ENCODE measurements at regions not wholly inside any gene's neighbourhood (a gene's known extent, or its start where the extent isn't known, plus 50 kb on each side); places are given as distances from the start of the nearest gene placed in this dataset.

DNA sequence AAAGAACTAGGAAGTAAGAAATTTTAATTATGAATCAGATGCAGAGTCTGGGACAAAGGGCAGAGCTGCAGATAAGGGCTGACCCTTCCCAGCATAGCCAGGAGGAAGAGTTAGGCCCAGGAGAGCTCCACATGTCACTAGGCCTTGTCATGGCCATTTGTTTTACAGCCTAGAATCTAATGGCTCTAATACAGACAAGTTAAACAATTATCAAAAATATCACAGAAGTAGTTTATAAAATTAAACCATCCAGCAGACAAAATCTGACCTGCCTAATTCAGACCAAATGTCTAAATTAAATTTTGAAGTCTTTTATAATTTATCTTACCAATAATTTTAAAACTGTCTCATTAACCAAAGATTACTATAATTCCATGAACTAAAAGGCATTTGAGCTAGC is 1369.5 kb downstream of the CDH11 start:
- Histone ChIP-seq H3K27ac (ENCODE audit: low read depth, low read length) (no peak overlapping the region), H4K20me1 (ENCODE audit: insufficient read depth, low read length) (no peaks in the 10 kb centered on the region), H3K79me2 (ENCODE audit: insufficient read depth, low read length) (no peaks in the 10 kb centered on the region), H3K36me3 (ENCODE audit: insufficient read depth, low read length) (no peaks in the 10 kb centered on the region), H3K4me1 (ENCODE audit: insufficient read depth, low read length) (no peaks in the 10 kb centered on the region), H3K9me3 (ENCODE audit: low read depth, low read length) (no peaks in the 10 kb centered on the region), H3K4me2 (ENCODE audit: insufficient read depth, low read length) (no peak overlapping the region), H3K4me3 (ENCODE audit: insufficient read depth, low read length) (no peak overlapping the region), H3K27me3 (ENCODE audit: insufficient read depth, low read length) (no peaks in the 10 kb centered on the region), H2AFZ (ENCODE audit: low read length) (no peak overlapping the region)
- TF ChIP-seq, protein P1, sequence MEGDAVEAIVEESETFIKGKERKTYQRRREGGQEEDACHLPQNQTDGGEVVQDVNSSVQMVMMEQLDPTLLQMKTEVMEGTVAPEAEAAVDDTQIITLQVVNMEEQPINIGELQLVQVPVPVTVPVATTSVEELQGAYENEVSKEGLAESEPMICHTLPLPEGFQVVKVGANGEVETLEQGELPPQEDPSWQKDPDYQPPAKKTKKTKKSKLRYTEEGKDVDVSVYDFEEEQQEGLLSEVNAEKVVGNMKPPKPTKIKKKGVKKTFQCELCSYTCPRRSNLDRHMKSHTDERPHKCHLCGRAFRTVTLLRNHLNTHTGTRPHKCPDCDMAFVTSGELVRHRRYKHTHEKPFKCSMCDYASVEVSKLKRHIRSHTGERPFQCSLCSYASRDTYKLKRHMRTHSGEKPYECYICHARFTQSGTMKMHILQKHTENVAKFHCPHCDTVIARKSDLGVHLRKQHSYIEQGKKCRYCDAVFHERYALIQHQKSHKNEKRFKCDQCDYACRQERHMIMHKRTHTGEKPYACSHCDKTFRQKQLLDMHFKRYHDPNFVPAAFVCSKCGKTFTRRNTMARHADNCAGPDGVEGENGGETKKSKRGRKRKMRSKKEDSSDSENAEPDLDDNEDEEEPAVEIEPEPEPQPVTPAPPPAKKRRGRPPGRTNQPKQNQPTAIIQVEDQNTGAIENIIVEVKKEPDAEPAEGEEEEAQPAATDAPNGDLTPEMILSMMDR (IDR thresholded peaks at IDR 0.05; ENCODE audit: extremely low read depth, low read depth, low read length) = no peak
- DNase-seq (ENCODE audit: insufficient read length, low spot score, missing footprints) = no peak

- H3K9me3 ChIP-seq (ENCODE audit: low read depth, low read length) = no peaks in the 10 kb centered on the region
- no peaks in the 10 kb centered on the region for H3K27me3 ChIP-seq (ENCODE audit: insufficient read depth, low read length)
- no peaks in the 10 kb centered on the region for H3K4me1 ChIP-seq (ENCODE audit: insufficient read depth, low read length)
- no peak for DNase-seq (ENCODE audit: insufficient read length, low spot score, missing footprints)
- H3K27ac ChIP-seq (ENCODE audit: low read depth, low read length) = no peak overlapping the region
- H3K4me2 ChIP-seq (ENCODE audit: insufficient read depth, low read length) = no peak overlapping the region
- no peak overlapping the region for H2AFZ ChIP-seq (ENCODE audit: low read length)
- H3K36me3 ChIP-seq (ENCODE audit: insufficient read depth, low read length) = no peaks in the 10 kb centered on the region
- H3K79me2 ChIP-seq (ENCODE audit: insufficient read depth, low read length) = no peaks in the 10 kb centered on the region
- no peaks in the 10 kb centered on the region for H4K20me1 ChIP-seq (ENCODE audit: insufficient read depth, low read length)
- H3K4me3 ChIP-seq (ENCODE audit: insufficient read depth, low read length) = no peak overlapping the region
- TF ChIP-seq, protein P1 (IDR thresholded peaks at IDR 0.05; ENCODE audit: extremely low read depth, low read depth, low read length) = no peak
Measured at GRCh38 chr16:63749276-63749675, 1372.6 kb downstream of the CDH11 start.

- DNase-seq (ENCODE audit: insufficient read length, low spot score, missing footprints) = no peak
- Histone ChIP-seq H3K4me1 (ENCODE audit: insufficient read depth, low read length) (no peaks in the 10 kb centered on the region), H3K9me3 (ENCODE audit: low read depth, low read length) (no peaks in the 10 kb centered on the region), H2AFZ (ENCODE audit: low read length) (no peak overlapping the region), H3K27ac (ENCODE audit: low read depth, low read length) (no peak overlapping the region), H3K36me3 (ENCODE audit: insufficient read depth, low read length) (no peaks in the 10 kb centered on the region), H3K79me2 (ENCODE audit: insufficient read depth, low read length) (no peaks in the 10 kb centered on the region), H3K4me3 (ENCODE audit: insufficient read depth, low read length) (no peak overlapping the region), H3K4me2 (ENCODE audit: insufficient read depth, low read length) (no peak overlapping the region), H3K27me3 (ENCODE audit: insufficient read depth, low read length) (no peaks in the 10 kb centered on the region), H4K20me1 (ENCODE audit: insufficient read depth, low read length) (no peaks in the 10 kb centered on the region)
- TF ChIP-seq, protein P1 (IDR thresholded peaks at IDR 0.05; ENCODE audit: extremely low read depth, low read depth, low read length) = no peak
Measured at GRCh38 chr16:63745456-63745855, 1376.4 kb downstream of the CDH11 start.

- Histone ChIP-seq H3K4me1 (ENCODE audit: insufficient read depth, low read length) (no peaks in the 10 kb centered on the region), H3K4me3 (ENCODE audit: insufficient read depth, low read length) (no peak overlapping the region), H3K36me3 (ENCODE audit: insufficient read depth, low read length) (no peaks in the 10 kb centered on the region), H3K27ac (ENCODE audit: low read depth, low read length) (no peak overlapping the region), H3K9me3 (ENCODE audit: low read depth, low read length) (no peaks in the 10 kb centered on the region), H3K27me3 (ENCODE audit: insufficient read depth, low read length) (no peaks in the 10 kb centered on the region), H4K20me1 (ENCODE audit: insufficient read depth, low read length) (no peaks in the 10 kb centered on the region), H3K4me2 (ENCODE audit: insufficient read depth, low read length) (no peak overlapping the region), H3K79me2 (ENCODE audit: insufficient read depth, low read length) (no peaks in the 10 kb centered on the region), H2AFZ (ENCODE audit: low read length) (no peak overlapping the region)
- DNase-seq (ENCODE audit: insufficient read length, low spot score, missing footprints) = no peak
- TF ChIP-seq, protein P1 (IDR thresholded peaks at IDR 0.05; ENCODE audit: extremely low read depth, low read depth, low read length) = no peak
Measured at GRCh38 chr16:63744077-63744874, 1377.6 kb downstream of the CDH11 start.

All from osteoblast (primary cell).